GM12874 (cell line): ENCODE measurements at regions not wholly inside any gene's neighbourhood (a gene's known extent, or its start where the extent isn't known, plus 50 kb on each side); places are given as distances from the start of the nearest gene placed in this dataset.

Experiments used
- TF ChIP-seq, protein P1 (sequence below): IDR thresholded peaks from 2 replicates; pipeline ENCODE4 v1.5.1; 2011; ENCODE audit warnings: low read depth, mild to moderate bottlenecking, control low read depth, low read length, moderate library complexity; ENCODE audit not compliant: insufficient read depth

DNA sequence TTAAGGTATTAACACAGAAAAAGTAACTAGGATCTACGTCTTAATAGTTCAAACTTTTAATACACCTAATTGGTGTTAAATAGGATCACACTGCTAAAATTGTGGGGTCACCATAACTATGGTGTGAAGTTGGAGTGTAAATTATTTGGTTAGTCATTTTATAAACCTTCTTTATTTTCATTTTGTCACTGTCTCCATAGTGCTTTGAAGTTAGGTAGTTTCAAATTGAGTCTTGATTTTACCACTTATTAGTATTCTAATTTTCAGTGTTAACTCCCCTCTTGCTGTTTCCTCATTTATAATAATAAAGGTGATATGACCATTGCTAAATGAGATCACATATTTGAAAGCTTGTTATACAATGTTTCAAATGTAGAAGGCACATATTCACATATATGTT lies 738.1 kb upstream of the CHRM3 start:
- TF ChIP-seq, protein P1, sequence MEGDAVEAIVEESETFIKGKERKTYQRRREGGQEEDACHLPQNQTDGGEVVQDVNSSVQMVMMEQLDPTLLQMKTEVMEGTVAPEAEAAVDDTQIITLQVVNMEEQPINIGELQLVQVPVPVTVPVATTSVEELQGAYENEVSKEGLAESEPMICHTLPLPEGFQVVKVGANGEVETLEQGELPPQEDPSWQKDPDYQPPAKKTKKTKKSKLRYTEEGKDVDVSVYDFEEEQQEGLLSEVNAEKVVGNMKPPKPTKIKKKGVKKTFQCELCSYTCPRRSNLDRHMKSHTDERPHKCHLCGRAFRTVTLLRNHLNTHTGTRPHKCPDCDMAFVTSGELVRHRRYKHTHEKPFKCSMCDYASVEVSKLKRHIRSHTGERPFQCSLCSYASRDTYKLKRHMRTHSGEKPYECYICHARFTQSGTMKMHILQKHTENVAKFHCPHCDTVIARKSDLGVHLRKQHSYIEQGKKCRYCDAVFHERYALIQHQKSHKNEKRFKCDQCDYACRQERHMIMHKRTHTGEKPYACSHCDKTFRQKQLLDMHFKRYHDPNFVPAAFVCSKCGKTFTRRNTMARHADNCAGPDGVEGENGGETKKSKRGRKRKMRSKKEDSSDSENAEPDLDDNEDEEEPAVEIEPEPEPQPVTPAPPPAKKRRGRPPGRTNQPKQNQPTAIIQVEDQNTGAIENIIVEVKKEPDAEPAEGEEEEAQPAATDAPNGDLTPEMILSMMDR: no peak

- TF ChIP-seq, protein P1: no peak
These were observed 738.5 kb upstream of the CHRM3 start for GRCh38 chr1:238647877-238648276.

- TF ChIP-seq, protein P1: no peak
These were observed 744.1 kb upstream of the CHRM3 start for GRCh38 chr1:238642231-238642630.

GRCh38 chr1:238639861-238640260 lies 746.5 kb upstream of the CHRM3 start:
- TF ChIP-seq, protein P1: no peak

DNA sequence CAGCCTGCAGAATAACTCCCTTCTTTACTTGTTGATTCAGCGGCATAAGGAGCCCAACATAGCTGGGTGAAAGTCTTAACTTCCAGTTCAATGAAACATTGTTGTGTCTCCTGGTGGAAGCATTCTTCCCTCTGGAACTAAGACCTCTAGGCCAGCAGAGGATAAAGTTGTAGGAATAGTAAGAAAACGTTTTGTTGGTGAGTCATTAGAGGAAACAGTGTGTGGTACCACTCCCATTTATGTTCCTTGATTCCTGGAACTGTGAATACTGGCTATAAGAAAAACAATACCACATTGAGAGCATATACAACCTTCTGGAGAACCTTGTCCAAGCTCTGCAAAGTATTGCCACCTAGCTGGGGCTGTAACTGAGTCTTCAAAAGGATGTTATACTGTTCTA lies 737.4 kb upstream of the ZP4 start:
- TF ChIP-seq, protein P1: no peak

DNA sequence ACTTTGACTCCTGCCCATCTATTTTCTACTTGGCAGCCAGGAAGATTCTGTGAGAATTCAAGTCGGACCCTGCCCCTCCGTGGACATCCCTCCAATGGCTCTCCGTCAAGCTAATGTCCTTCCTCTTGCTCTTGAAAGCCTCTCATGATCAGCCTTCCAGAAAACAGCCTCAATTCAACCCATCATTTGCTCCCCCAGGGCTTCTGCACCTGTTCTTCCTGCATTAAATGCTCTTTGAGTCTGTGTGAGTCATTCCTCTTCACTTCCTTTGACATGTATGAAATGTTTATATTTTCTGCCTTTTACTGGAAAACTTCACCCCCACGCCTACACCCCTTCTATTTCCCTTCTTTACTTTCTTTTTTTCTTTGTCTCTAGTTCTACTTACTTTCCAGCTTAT lies 734.1 kb upstream of the ZP4 start:
- TF ChIP-seq, protein P1: no peak

DNA sequence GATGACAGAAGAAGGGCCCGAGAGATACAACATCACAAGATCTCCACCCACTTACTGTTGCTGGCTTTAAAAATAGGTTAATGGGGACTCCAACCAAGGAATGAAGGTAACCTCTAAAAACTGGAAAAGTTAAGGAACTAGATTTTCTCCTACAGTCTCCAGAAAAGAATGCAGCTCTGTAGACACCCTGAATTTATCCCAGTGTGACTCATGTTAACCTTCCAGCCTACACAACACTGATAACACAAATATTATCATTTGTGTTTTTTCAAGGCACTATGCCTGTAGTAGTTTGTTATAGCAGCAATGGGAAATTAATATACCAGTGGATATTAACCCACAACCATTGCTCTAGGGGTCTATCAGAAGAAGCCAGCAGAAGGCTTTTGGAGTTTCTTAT lies 730.7 kb upstream of the ZP4 start:
- TF ChIP-seq, protein P1: no peak

GRCh38 chr1:238619652-238620051 lies 728.9 kb upstream of the ZP4 start:
- TF ChIP-seq, protein P1: no peak
